ENCODE measurements at regions not wholly inside any gene's neighbourhood (a gene's known extent, or its start where the extent isn't known, plus 50 kb on each side); places are given as distances from the start of the nearest gene placed in this dataset.

DNA sequence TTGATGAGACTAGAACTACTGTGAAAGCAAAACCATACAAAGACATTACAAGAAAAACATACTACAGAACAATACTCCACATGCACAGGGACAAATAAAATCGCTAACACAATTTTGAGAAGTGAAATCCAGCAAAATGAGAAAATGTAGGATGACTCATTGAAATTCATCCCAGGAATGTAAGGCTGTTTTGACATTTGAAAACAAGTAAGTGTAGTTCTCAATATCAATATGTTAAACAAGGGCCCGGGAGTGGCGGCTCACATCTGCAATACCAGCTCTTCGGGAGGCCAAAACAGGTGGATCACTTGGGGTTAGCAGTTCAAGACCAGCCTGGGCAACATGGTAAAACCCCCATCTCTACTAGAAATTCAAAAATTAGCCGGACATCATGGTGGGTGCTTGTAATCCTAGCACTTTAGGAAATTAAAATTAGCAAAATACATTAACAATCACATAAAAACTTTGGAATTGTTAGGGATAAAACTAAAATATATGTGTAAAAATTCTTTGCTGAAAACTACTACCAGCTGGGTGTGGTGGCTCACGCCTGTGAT lies 113.7 kb upstream of the ADARB2 start:
- Histone ChIP-seq H3K27ac (ENCODE audit: low read length in 2 of 2) (no peak overlapping the region), H3K4me2 (replicated peaks; ENCODE audit: low read depth, low read length, poor library complexity, severe bottlenecking) (no peak overlapping the region), H3K9ac (ENCODE audit: low read length) (no peak overlapping the region), H2AFZ (ENCODE audit: insufficient read depth, low read depth, low read length, poor library complexity, severe bottlenecking) (no peak overlapping the region), H3K36me3 (replicated peaks in 1 of 2; ENCODE audit: control extremely low read depth in 1 of 2, control insufficient read depth in 1 of 2, extremely low read depth in 1 of 2, insufficient read depth in 2 of 2, low read length in 1 of 2) (no peaks in the 10 kb centered on the region), H3K27me3 (replicated peaks in 1 of 4; ENCODE audit: control extremely low read depth in 1 of 4, control insufficient read depth in 3 of 4, insufficient read depth in 4 of 4, low read length in 3 of 4) (no peaks in the 10 kb centered on the region), H3K79me2 (ENCODE audit: control insufficient read depth, insufficient read depth, low read length) (no peaks in the 10 kb centered on the region), H4K20me1 (ENCODE audit: control insufficient read depth, insufficient read depth, low read length, poor library complexity, severe bottlenecking) (no peaks in the 10 kb centered on the region), H3K9me3 (ENCODE audit: control extremely low read depth in 1 of 3, control insufficient read depth in 2 of 3, insufficient read depth in 1 of 3, low read length in 2 of 3) (peaks cover 0 to 7% (median 2%) of the 10 kb centered on the region in 3 donors), H3K4me1 (ENCODE audit: control insufficient read depth in 2 of 2, insufficient read depth in 2 of 2, low read length in 2 of 2) (no peaks in the 10 kb centered on the region), H3K4me3 (ENCODE audit: control extremely low read depth in 1 of 5, extremely low read depth in 1 of 5, insufficient read depth in 1 of 5, low read depth in 2 of 5, low read length in 4 of 5) (no peak overlapping the region)
- DNase-seq: no peak
- intact Hi-C loops (cut with micrococcal nuclease): no loop called here
- no peaks in the 10 kb centered on the region for H3K4me1 Mint-ChIP-seq
- CTCF ChIA-PET: no interaction called here
- H3K27me3 Mint-ChIP-seq: peaks cover 11% of the 10 kb centered on the region
- 88% methylated on average over 1 of the region's 6 CpGs for WGBS (ENCODE audit: insufficient coverage)
- no peak for ATAC-seq (ENCODE audit: low read depth)
- H3K27ac Mint-ChIP-seq: no peak overlapping the region
- no peaks in the 10 kb centered on the region for H3K9me3 Mint-ChIP-seq (ENCODE audit: insufficient read depth)
- POLR2A ChIA-PET: no interaction called here
- TF ChIP-seq EZH2 (IDR thresholded peaks at IDR 0.05; ENCODE audit: borderline replicate concordance, insufficient read depth, low read depth, low read length, poor library complexity, severe bottlenecking): no peak
- TF ChIP-seq, protein P1, sequence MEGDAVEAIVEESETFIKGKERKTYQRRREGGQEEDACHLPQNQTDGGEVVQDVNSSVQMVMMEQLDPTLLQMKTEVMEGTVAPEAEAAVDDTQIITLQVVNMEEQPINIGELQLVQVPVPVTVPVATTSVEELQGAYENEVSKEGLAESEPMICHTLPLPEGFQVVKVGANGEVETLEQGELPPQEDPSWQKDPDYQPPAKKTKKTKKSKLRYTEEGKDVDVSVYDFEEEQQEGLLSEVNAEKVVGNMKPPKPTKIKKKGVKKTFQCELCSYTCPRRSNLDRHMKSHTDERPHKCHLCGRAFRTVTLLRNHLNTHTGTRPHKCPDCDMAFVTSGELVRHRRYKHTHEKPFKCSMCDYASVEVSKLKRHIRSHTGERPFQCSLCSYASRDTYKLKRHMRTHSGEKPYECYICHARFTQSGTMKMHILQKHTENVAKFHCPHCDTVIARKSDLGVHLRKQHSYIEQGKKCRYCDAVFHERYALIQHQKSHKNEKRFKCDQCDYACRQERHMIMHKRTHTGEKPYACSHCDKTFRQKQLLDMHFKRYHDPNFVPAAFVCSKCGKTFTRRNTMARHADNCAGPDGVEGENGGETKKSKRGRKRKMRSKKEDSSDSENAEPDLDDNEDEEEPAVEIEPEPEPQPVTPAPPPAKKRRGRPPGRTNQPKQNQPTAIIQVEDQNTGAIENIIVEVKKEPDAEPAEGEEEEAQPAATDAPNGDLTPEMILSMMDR (IDR thresholded peaks at IDR 0.05): no peak
- no peak overlapping the region for H3K4me3 Mint-ChIP-seq

DNA sequence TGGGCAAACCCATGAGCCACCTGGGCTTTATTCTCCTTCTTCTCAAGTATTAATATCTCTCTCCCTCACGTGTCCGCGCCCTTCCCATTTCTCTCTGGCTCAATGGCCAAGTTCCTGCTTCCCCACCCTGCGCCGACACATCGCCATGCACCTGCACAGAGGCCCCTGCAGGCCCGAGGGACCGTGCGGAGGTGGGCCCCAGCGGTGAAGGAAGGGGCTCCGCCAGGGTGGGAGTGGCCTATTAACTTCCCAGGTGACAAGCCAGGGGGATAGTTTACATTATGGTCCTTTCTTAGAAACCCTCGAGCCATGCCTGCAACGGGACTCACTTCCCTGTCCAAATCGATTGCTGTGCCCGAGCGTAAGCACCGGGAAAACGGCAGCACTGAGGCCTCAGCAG lies 110.0 kb upstream of the ADARB2 start:
- Histone ChIP-seq H3K4me3 (ENCODE audit: control extremely low read depth in 1 of 5, extremely low read depth in 1 of 5, insufficient read depth in 1 of 5, low read depth in 2 of 5, low read length in 4 of 5) (no peak overlapping the region), H3K4me2 (replicated peaks; ENCODE audit: low read depth, low read length, poor library complexity, severe bottlenecking) (no peak overlapping the region), H3K27ac (ENCODE audit: low read length in 2 of 2) (no peak overlapping the region), H3K9ac (ENCODE audit: low read length) (no peak overlapping the region), H3K4me1 (ENCODE audit: control insufficient read depth in 2 of 2, insufficient read depth in 2 of 2, low read length in 2 of 2) (no peaks in the 10 kb centered on the region), H3K9me3 (ENCODE audit: control extremely low read depth in 1 of 3, control insufficient read depth in 2 of 3, insufficient read depth in 1 of 3, low read length in 2 of 3) (peaks cover 0 to 7% (median 2%) of the 10 kb centered on the region in 3 donors), H3K27me3 (replicated peaks in 1 of 4; ENCODE audit: control extremely low read depth in 1 of 4, control insufficient read depth in 3 of 4, insufficient read depth in 4 of 4, low read length in 3 of 4) (no peaks in the 10 kb centered on the region), H2AFZ (ENCODE audit: insufficient read depth, low read depth, low read length, poor library complexity, severe bottlenecking) (no peak overlapping the region), H4K20me1 (ENCODE audit: control insufficient read depth, insufficient read depth, low read length, poor library complexity, severe bottlenecking) (no peaks in the 10 kb centered on the region), H3K36me3 (replicated peaks in 1 of 2; ENCODE audit: control extremely low read depth in 1 of 2, control insufficient read depth in 1 of 2, extremely low read depth in 1 of 2, insufficient read depth in 2 of 2, low read length in 1 of 2) (no peaks in the 10 kb centered on the region), H3K79me2 (ENCODE audit: control insufficient read depth, insufficient read depth, low read length) (no peaks in the 10 kb centered on the region)
- no peak for DNase-seq
- CTCF ChIA-PET: no interaction called here
- 95% methylated on average over 18 of the region's 18 CpGs for WGBS (ENCODE audit: insufficient coverage)
- no peak for ATAC-seq (ENCODE audit: low read depth)
- POLR2A ChIA-PET: no interaction called here
- intact Hi-C loops (cut with micrococcal nuclease): no loop called here
- Mint-ChIP-seq H3K27me3 (peaks cover 14% of the 10 kb centered on the region), H3K4me1 (no peaks in the 10 kb centered on the region), H3K4me3 (no peak overlapping the region), H3K27ac (no peak overlapping the region), H3K9me3 (ENCODE audit: insufficient read depth) (no peaks in the 10 kb centered on the region)
- TF ChIP-seq EZH2 (IDR thresholded peaks at IDR 0.05; ENCODE audit: borderline replicate concordance, insufficient read depth, low read depth, low read length, poor library complexity, severe bottlenecking): no peak
- TF ChIP-seq, protein P1 (IDR thresholded peaks at IDR 0.05): no peak

Measured in B cell (primary cell).